Endodermal cell (in vitro differentiated cells): ENCODE measurements at regions not wholly inside any gene's neighbourhood (a gene's known extent, or its start where the extent isn't known, plus 50 kb on each side); places are given as distances from the start of the nearest gene placed in this dataset.

ENCODE experiments used
- DNase-seq: peaks from one replicate; pipeline ENCODE4 v3.0.0-alpha.2; 2017
- H3K27ac ChIP-seq: 2 replicates; pipeline ENCODE4 v1.5.1; 2013; ENCODE audit warnings: mild to moderate bottlenecking, low read depth, low read length, moderate library complexity
- H3K27me3 ChIP-seq: 2 replicates; pipeline ENCODE4 v1.6.1; 2013; ENCODE audit warnings: mild to moderate bottlenecking, low read length, moderate library complexity; ENCODE audit not compliant: insufficient read depth, control insufficient read depth, poor library complexity, severe bottlenecking
- H3K36me3 ChIP-seq: 2 replicates; pipeline ENCODE4 v1.7.0; 2013; ENCODE audit warnings: mild to moderate bottlenecking, low read length, moderate library complexity; ENCODE audit not compliant: control insufficient read depth, insufficient read depth
- H3K4me1 ChIP-seq: one replicate; pipeline ENCODE4 v1.7.0; 2013; ENCODE audit warnings: low read length; ENCODE audit not compliant: control insufficient read depth, insufficient read depth
- H3K4me3 ChIP-seq: 2 replicates; pipeline ENCODE4 v1.5.1; 2013; ENCODE audit warnings: mild to moderate bottlenecking, low read length, moderate library complexity
- H3K9ac ChIP-seq: 2 replicates; pipeline ENCODE4 v1.6.1; 2013; ENCODE audit warnings: mild to moderate bottlenecking, low read length, moderate library complexity; ENCODE audit not compliant: poor library complexity, severe bottlenecking; ENCODE audit errors: extremely low read depth
- H3K9me3 ChIP-seq: 2 replicates; pipeline ENCODE4 v1.6.1; 2013; ENCODE audit warnings: mild to moderate bottlenecking, low read length, moderate library complexity; ENCODE audit not compliant: control insufficient read depth
- H3K27ac Mint-ChIP-seq: 2 replicates; pipeline ENCODE4 v1.8.0; 2020; ENCODE audit warnings: mixed read lengths
- H3K27me3 Mint-ChIP-seq: 2 replicates; pipeline ENCODE4 v1.8.0; 2021; ENCODE audit warnings: mild to moderate bottlenecking, mixed read lengths; ENCODE audit not compliant: insufficient read depth
- H3K36me3 Mint-ChIP-seq: 2 replicates; pipeline ENCODE4 v1.8.0; 2020; ENCODE audit warnings: low read depth, mixed read lengths
- H3K4me1 Mint-ChIP-seq: 2 replicates; pipeline ENCODE4 v1.8.0; 2020; ENCODE audit warnings: mixed read lengths
- H3K4me3 Mint-ChIP-seq: 2 replicates; pipeline ENCODE4 v1.8.0; 2020; ENCODE audit warnings: mild to moderate bottlenecking, moderate library complexity, mixed read lengths
- H3K9me3 Mint-ChIP-seq: 2 replicates; pipeline ENCODE4 v1.8.0; 2020; ENCODE audit warnings: mild to moderate bottlenecking, mixed read lengths
- CTCF ChIP-seq: fragments of 200-600 bp; sonication (generic); conservative IDR thresholded peaks from 2 replicates; pipeline ENCODE4 v1.5.0; 2021; ENCODE audit warnings: antibody characterized with exemption, mild to moderate bottlenecking
- WGBS, 2 experiments: methylation state at CpG; one replicate each; pipeline versions ENCODE4 v1.1.5 to v1.1.7; 2013; ENCODE audit warnings: missing lambda C conversion rate in 2 of 2, mixed read lengths in 1 of 2; ENCODE audit not compliant: insufficient coverage in 1 of 2, insufficient read length in 1 of 2; 5-methylcytosine and 5-hydroxymethylcytosine counted together

- no peak for TF ChIP-seq CTCF
- no peaks in the 10 kb centered on the region for H3K36me3 ChIP-seq
- WGBS, 2 experiments: 94 to 97% methylated on average over 9 to 14 of the region's 14 CpGs
- no peak overlapping the region for H3K27ac Mint-ChIP-seq
- no peaks in the 10 kb centered on the region for H3K9me3 Mint-ChIP-seq
- no peaks in the 10 kb centered on the region for H3K27me3 ChIP-seq
- H3K9me3 ChIP-seq: no peaks in the 10 kb centered on the region
- H3K27me3 Mint-ChIP-seq: no peaks in the 10 kb centered on the region
- no peak overlapping the region for H3K27ac ChIP-seq
- H3K36me3 Mint-ChIP-seq: no peaks in the 10 kb centered on the region
- H3K4me1 ChIP-seq: no peaks in the 10 kb centered on the region
- H3K4me3 ChIP-seq: no peak overlapping the region
- H3K4me3 Mint-ChIP-seq: no peak overlapping the region
- no peak for DNase-seq
- H3K4me1 Mint-ChIP-seq: no peaks in the 10 kb centered on the region
- no peak overlapping the region for H3K9ac ChIP-seq
Observed at GRCh38 chr17:55577687-55578086, 66.4 kb upstream of the SMIM36 start.

GRCh38 chr17:55576996-55577586 lies 65.8 kb upstream of the SMIM36 start:
- H3K27me3 ChIP-seq: no peaks in the 10 kb centered on the region
- DNase-seq: no peak
- H3K4me1 ChIP-seq: no peaks in the 10 kb centered on the region
- no peak for TF ChIP-seq CTCF
- no peak overlapping the region for H3K27ac ChIP-seq
- no peak overlapping the region for H3K9ac ChIP-seq
- no peak overlapping the region for H3K27ac Mint-ChIP-seq
- no peaks in the 10 kb centered on the region for H3K9me3 Mint-ChIP-seq
- H3K9me3 ChIP-seq: no peaks in the 10 kb centered on the region
- H3K36me3 ChIP-seq: no peaks in the 10 kb centered on the region
- H3K4me3 ChIP-seq: no peak overlapping the region
- H3K4me1 Mint-ChIP-seq: no peaks in the 10 kb centered on the region
- H3K4me3 Mint-ChIP-seq: no peak overlapping the region
- WGBS, 2 experiments: 73 to 89% methylated on average over 7 to 9 of the region's 9 CpGs
- no peaks in the 10 kb centered on the region for H3K36me3 Mint-ChIP-seq
- H3K27me3 Mint-ChIP-seq: no peaks in the 10 kb centered on the region

GRCh38 chr17:55576237-55576995 lies 65.2 kb upstream of the SMIM36 start:
- 92 to 95% methylated on average over 7 to 8 of the region's 8 CpGs for WGBS, 2 experiments
- Histone ChIP-seq H3K36me3 (no peaks in the 10 kb centered on the region), H3K27ac (no peak overlapping the region), H3K9me3 (no peaks in the 10 kb centered on the region), H3K4me1 (no peaks in the 10 kb centered on the region), H3K4me3 (no peak overlapping the region), H3K9ac (no peak overlapping the region), H3K27me3 (no peaks in the 10 kb centered on the region)
- no peaks in the 10 kb centered on the region for H3K4me1 Mint-ChIP-seq
- H3K36me3 Mint-ChIP-seq: no peaks in the 10 kb centered on the region
- TF ChIP-seq CTCF: no peak
- no peak for DNase-seq
- no peaks in the 10 kb centered on the region for H3K27me3 Mint-ChIP-seq
- H3K9me3 Mint-ChIP-seq: no peaks in the 10 kb centered on the region
- H3K27ac Mint-ChIP-seq: no peak overlapping the region
- H3K4me3 Mint-ChIP-seq: no peak overlapping the region
